HuH-7 (cell line): ENCODE measurements at regions not wholly inside any gene's neighbourhood (a gene's known extent, or its start where the extent isn't known, plus 50 kb on each side); places are given as distances from the start of the nearest gene placed in this dataset.

Experiments used
- DNase-seq: peaks from one replicate; pipeline ENCODE4 v3.0.0; 2011; ENCODE audit warnings: low spot score

- DNase-seq = no peak
These were observed 124.3 kb downstream of the PTPRS start for GRCh38 chr19:5216141-5216847.

GRCh38 chr19:5215431-5215830 lies 125.2 kb downstream of the PTPRS start:
- no peak for DNase-seq

DNA sequence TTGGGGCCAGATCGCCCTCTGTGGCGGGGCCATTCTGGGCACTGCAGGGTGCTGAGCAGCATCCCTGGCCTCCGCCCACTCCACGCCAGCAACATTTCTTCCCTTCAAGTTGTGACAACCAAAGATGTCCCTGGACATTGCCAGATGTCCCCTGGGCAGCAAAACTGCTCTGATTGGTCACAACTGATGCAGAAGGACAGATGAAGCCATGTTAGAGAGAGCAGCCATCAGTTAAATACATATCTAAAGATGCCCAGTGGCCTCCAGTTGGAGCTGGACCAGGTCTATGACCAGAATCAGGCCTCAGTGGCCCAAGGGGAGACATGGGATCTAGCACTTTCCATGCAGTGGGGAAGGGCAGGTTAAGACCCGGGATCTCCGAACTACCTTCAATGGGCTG lies 125.7 kb downstream of the PTPRS start:
- DNase-seq = no peak

DNA sequence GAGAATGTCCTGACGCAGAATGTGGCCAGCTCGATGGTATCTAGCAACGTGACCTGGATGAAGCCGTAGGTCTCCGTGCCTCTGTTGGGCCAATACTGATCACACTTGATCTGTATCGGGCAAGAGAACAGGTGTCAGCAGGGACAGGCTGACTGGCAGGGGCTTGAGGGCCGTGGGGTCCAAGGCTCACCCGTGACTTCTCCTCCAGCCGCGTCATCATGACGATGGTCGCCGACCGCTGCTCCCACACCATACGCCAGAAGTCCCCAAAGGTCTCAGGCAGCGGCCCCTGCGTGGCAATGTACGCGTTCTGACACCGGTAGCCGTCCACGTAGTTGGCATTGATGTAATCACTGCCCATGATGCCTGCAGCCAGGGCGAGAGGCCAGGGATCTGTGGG lies 126.2 kb downstream of the PTPRS start:
- no peak for DNase-seq

DNA sequence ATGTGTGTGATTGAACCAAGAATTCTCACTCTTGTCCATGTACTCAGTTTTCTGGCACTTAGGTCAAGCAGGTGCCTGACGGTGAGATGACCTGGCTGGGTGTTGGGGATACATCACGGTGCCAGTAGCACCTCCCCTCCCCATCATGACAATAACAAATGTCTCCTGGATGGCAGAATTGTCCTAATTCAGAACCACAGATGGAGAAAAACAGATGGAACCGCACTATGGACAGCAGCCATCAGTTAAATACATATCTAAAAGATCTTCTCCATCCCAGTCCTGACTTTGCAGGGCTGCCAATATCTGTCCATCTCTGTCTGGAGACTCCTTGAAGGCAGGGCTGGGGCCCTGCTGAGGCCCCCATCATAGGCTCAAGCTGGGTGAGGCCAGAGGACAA lies 126.9 kb downstream of the PTPRS start:
- DNase-seq = no peak

DNA sequence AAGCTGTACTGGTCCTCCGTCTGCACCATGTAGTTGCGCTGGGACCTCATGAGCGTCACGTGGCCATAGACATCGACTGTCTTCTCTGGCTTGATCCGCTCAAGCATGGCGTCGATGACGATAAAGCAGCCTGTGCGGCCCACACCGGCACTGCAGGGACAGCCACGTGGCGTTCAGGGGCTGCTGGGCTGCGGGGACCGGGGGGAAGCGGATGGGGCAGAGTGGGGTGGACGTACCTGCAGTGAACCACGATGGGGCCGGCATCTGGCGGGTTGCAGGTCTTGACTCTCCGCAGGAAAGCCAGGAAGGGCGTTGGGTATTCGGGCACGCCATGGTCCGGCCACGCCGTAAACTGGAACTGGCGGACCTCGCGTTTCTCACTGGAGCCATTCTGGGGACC lies 128.5 kb downstream of the PTPRS start:
- no peak for DNase-seq

GRCh38 chr19:5211217-5211822 lies 129.3 kb downstream of the PTPRS start:
- no peak for DNase-seq

GRCh38 chr19:5210556-5210955 lies 130.1 kb downstream of the PTPRS start:
- DNase-seq = no peak

- DNase-seq = no peak
These were observed 132.8 kb downstream of the PTPRS start for GRCh38 chr19:5207806-5208205.

GRCh38 chr19:5206751-5207075 lies 133.9 kb downstream of the PTPRS start:
- no peak for DNase-seq

DNA sequence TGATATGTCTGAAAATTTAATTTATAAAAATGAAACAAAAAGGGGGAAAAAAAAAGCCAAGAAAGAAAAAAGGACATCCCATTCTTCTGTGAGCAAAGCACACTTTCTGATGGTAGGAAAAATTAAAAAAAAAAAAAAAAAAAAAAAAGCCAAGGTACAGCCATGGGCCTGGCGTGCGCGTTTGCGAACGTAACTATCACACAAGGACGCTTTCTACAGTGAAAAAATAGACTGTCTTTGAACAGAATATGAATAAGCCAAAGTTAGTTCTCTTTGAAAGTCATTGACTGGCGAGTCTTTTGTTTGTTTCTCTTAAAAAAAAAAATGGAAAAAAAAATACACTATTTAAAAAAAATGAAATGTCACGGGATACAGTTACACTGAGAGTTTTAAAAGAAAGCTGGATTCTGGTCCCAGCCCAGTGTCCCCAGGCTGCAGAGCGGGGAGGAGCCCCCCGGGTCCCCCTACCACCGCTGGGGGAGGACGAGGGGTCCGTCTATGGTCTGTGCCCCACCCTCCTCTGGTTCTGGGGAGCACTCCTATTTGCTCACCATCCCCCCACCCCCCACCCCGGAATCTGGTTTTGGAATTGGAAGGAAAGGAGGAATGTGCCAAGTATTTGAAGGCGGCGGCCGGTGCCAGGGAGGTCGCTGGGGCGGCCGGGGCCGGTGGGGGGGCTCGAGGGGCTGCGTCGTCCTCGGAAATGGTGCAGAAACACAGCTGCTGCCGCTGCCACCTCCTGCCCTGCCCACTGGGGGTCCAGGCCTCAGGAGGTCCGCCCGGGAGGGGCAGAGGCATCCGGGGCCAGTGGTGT lies 134.5 kb downstream of the PTPRS start:
- no peak for DNase-seq

GRCh38 chr19:5205381-5205780 lies 135.2 kb downstream of the PTPRS start:
- no peak for DNase-seq

- no peak for DNase-seq
These were observed 136.4 kb downstream of the PTPRS start for GRCh38 chr19:5204212-5204611.
